GM10266 (cell line): ENCODE measurements at regions not wholly inside any gene's neighbourhood (a gene's known extent, or its start where the extent isn't known, plus 50 kb on each side); places are given as distances from the start of the nearest gene placed in this dataset.

ENCODE experiments used
- DNase-seq: peaks from one replicate; pipeline ENCODE4 v3.0.0; 2012; ENCODE audit errors: extremely low spot score
- TF ChIP-seq, protein P1 (sequence below): IDR thresholded peaks from 2 replicates; pipeline ENCODE4 v1.5.1; 2012; ENCODE audit warnings: mild to moderate bottlenecking, low read depth; ENCODE audit not compliant: control insufficient read depth, insufficient read depth; ENCODE audit errors: missing control alignments

DNA sequence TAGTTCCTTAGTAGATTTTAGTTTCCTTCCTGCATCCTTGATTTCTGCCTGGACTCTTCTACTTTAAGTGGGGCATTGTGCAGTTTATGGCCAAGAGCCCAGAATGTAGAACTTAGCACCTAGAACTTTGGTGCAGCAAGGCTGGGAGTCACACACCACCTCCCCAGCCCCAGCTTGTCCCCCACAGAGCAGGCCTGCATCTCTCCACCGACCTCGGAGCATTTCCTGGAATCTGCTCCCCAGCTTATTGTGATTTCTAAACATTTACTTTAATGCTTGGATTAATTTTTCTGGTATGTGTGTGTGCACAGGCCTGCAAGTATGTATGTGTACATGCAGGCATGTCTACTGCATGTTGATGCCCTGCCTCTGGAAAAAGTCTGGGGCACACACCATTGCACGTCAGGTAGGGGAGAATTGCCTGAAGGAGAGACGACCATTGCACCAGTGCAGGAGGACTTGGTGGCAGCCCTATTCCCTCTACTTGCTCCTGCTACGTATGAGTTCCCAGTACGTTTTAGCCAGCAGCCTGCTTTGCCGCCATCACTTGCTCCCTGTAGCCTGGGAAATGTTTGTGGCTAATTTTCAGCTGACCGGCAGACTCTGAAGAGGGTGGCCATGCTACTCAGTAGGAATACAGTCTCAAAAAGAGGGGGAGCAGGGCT lies 419.9 kb upstream of the HS6ST1 start:
- DNase-seq, result no peak
- TF ChIP-seq, protein P1, sequence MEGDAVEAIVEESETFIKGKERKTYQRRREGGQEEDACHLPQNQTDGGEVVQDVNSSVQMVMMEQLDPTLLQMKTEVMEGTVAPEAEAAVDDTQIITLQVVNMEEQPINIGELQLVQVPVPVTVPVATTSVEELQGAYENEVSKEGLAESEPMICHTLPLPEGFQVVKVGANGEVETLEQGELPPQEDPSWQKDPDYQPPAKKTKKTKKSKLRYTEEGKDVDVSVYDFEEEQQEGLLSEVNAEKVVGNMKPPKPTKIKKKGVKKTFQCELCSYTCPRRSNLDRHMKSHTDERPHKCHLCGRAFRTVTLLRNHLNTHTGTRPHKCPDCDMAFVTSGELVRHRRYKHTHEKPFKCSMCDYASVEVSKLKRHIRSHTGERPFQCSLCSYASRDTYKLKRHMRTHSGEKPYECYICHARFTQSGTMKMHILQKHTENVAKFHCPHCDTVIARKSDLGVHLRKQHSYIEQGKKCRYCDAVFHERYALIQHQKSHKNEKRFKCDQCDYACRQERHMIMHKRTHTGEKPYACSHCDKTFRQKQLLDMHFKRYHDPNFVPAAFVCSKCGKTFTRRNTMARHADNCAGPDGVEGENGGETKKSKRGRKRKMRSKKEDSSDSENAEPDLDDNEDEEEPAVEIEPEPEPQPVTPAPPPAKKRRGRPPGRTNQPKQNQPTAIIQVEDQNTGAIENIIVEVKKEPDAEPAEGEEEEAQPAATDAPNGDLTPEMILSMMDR, result no peak

DNA sequence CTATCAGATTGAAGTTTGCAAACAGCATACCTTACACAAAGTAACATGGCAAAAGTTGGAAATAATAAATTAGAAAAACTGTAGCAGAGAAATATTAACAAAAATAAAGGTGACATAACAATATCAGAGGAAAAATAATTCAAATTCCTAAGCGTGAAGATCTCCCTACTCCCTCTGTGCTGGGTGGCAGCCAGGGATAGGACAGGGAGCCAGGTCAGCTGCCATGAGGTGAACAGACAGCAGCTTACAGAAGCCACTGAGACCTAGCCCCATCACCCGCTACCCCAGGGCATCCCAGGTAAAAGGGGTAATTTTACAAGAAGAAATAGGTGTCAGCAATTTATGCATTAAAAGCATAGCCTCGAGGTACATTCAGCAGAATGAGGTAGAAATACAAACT lies 423.8 kb upstream of the HS6ST1 start:
- no peak for DNase-seq
- TF ChIP-seq, protein P1, result no peak

DNA sequence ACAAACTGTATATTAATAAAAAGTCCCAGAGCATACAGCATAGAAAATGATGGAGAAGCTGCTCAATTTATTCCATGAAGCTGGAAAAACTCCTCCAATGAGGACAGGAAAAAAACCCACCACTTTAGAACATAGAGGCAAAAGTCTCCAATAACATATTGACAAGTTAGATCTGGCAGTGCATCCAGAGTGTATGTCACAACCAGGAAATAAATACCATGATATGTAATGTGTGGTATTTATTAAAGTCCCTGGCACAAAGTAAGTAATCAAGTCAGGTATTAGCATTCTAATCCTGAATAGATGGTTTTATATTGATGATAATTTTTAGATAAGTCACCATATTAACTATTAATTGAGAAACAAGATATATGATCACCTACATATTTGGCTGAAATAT lies 427.3 kb upstream of the HS6ST1 start:
- no peak for DNase-seq
- TF ChIP-seq, protein P1, result no peak

DNA sequence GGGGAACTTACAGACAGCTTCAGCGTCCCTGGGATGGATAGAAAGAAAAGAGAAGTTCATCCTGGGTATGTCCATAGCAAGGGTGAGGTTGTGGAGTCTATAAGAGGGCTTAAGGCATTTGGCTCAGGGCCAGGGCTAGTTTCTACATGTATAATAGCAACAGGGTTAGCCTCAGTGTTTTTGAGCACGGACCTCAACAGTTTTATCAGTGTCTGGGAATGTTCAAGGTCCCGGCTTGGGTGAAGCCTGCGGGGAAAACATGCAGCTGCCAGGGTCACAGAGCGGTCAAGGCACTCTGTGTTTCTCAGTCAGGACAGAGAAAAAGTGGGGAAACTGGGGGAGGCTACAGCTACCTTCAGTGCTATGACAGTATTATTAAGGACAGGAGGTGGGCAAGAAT lies 427.7 kb upstream of the HS6ST1 start:
- TF ChIP-seq, protein P1, result no peak

DNA sequence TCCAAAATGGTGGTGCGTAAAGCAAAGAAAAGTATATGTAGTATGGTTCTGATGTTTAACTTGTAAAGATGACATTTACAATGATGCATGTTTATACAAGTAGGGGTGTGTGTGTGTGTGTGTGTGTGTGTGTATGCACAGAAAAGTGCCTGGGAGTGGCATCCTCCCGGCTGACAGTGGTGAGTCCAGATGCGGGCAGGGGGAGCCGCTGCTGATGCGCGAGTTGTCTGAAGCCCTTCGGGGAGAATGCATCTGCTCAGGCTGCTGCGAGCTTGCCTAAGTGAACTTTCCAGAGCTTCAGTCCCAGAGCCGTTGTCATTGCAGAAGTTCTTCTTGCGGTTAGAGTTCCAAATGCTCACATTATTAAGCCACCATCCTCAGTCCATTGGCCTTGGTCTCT lies 429.7 kb upstream of the HS6ST1 start:
- TF ChIP-seq, protein P1, result no peak
- DNase-seq, result no peak

More for the DNA sequence above, 427.7 kb upstream of the HS6ST1 start:
- no peak for DNase-seq

DNA sequence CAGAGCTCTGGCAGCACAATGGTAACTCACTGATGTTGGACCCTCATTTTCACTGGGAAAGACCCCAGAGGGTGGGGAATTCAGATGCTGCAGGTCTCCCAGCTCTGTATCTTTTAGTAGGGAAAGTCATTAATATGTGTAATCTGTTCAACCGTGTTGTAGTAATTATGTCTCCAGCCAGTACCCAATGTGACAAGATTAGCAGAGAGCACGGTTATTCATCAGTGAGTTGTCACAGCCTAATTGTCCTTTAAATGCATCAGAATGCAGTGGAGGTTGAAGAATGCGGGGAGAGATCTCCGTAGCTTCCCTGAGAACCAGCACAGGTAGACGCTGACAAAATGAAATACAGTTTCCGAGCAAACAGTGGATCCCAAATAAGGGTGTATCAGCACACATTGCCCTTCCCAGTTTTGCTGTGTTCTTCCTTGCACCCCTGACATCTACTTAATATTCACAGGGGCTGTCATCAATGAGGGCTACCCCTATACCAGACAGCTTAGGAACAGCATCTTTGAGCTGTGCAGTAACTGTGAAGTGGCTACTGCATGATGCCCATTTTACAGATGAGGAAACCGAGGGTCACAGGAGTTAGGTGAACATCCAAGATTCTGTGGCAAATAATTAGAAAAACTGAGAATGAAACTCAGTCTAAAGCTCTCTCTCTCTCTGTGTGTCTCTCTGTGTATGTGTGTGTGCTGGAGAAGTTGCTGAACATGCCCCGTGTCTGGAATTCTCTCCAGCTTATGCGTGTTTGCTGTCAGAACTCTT lies 430.4 kb upstream of the HS6ST1 start:
- no peak for DNase-seq
- TF ChIP-seq, protein P1, result no peak

DNA sequence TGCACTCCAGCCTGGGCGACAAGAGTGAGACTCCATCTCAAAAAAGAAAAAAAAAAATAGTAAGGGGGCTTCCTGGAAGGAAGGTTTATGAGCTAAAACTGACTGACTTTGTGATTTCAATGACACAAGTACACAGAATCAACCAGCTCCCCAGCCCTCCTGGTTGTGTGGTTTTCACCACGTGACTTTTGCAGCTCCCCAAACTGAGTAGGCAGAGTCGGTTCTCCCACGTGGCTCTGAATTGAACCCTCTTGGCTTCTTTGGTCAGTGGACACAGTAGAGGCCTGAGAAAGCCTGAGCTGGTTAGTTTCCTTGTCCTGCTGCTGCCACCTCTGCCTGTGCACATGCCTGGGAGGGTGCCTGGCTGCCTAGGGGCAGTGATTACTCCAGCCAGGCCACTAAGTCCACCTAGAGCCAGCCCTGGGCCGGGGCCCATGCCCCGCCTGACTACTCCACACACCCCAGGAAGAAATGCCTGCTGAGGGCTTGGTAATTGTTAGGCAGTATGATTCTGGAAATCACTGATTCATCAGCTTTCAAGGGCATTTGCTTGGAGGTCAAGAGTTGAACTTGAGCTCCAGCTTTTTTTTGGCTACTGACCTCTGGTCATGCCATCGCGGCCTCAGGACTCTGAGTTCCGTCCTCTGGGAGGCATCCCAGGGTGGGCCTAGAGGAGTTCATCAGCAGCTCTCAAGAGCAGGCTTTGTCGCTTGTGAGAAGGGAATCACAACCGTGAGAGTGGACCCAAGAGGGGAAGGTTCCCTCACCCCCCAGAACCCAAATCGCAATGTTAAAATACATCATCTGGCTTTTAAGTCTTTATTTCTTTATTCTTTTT lies 431.9 kb upstream of the HS6ST1 start:
- TF ChIP-seq, protein P1, result no peak
- no peak for DNase-seq
